Activated T-helper 2 cell treated with anti-CD3 and anti-CD28 coated beads, Interferon-gamma antibody, Interleukin-2, Interleukin-4, amounts not matched to agents 10 μg/mL and 5 μg/mL and 100 μg/mL, durations not matched to agents 14 hours and 24 hours and 36 hours (primary cell): ENCODE measurements at regions not wholly inside any gene's neighbourhood (a gene's known extent, or its start where the extent isn't known, plus 50 kb on each side); places are given as distances from the start of the nearest gene placed in this dataset.

Source experiments
- DNase-seq: peaks from one replicate; pipeline ENCODE4 v3.0.0; 2021; ENCODE audit warnings: low spot score
- H3K27ac Mint-ChIP-seq: one replicate; pipeline ENCODE4 v1.8.0; 2021; ENCODE audit warnings: mixed read lengths
- H3K27me3 Mint-ChIP-seq: one replicate; pipeline ENCODE4 v1.8.0; 2021; ENCODE audit warnings: low read depth, mixed read lengths
- H3K36me3 Mint-ChIP-seq: one replicate; pipeline ENCODE4 v1.8.0; 2021; ENCODE audit warnings: low read depth, mixed read lengths
- H3K4me1 Mint-ChIP-seq: one replicate; pipeline ENCODE4 v1.8.0; 2021; ENCODE audit warnings: low read depth, mixed read lengths
- H3K4me3 Mint-ChIP-seq: one replicate; pipeline ENCODE4 v1.8.0; 2021; ENCODE audit warnings: low read depth, mild to moderate bottlenecking, moderate library complexity, mixed read lengths
- H3K9me3 Mint-ChIP-seq: one replicate; pipeline ENCODE4 v1.8.0; 2021; ENCODE audit warnings: mixed read lengths
- intact Hi-C: fragments of 100-400 bp; cut with micrococcal nuclease; formaldehyde crosslinking; loops from one replicate; pipeline ENCODE4 v1.15.1; 2023

DNA sequence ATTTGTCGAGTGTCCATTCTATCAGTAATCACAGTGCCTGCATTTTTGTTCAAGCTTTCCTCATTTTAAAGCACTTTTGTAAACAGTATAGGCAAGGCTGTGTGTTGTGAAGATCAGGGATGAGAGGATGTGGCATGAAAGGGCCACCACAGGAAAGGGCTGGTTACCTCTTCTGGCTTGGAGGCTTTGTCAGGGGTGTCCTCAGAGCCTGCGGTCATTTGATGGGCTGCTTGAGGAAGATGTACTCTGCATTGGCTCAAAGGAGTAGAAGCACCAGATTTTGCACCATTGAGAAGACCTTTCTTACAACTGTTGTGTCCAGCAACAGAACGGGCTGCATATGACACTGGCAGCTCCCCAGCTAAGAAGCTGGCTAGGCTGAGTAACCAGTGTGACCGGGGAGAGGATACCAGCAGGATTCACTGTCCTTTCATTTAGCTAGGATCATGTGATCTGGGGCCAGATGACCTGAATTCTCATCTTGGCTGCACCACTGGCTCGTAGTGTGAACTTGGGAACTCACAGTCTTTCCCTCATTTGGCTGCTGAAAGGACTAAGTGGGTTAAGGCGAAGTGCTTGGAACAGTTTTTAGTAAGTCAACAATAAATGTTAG, 380.2 kb downstream of the FGF9 start:
- no peak for DNase-seq
- Mint-ChIP-seq H3K27me3 (no peaks in the 10 kb centered on the region), H3K4me3 (no peak overlapping the region), H3K27ac (no peak overlapping the region), H3K36me3 (no peaks in the 10 kb centered on the region), H3K4me1 (peaks cover 16% of the 10 kb centered on the region), H3K9me3 (peaks cover 10% of the 10 kb centered on the region)
- intact Hi-C loops, result no loop called here

DNA sequence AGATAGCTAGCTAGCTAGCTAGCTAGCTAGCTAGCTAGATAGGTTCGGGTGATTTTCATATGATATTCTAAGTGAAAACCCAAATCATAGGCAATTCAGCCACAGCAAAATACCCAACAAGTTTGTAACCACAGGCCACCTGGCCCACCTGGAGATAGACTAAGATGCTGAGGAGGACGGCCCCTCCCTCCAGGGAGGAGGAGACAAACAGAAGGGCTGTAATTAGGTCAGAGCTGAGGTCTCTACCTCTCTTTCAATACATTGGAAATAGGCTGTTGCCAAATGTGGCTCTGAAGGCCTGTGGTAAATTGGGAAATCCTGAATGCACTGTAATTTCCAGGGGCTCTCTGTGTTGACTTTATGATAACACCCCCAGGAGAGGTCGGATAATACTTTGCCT, 382.2 kb downstream of the FGF9 start:
- DNase-seq, result no peak
- Mint-ChIP-seq H3K27ac (no peak overlapping the region), H3K36me3 (no peaks in the 10 kb centered on the region), H3K4me3 (no peak overlapping the region), H3K4me1 (peaks cover 12% of the 10 kb centered on the region), H3K27me3 (no peaks in the 10 kb centered on the region), H3K9me3 (peaks cover 12% of the 10 kb centered on the region)
- intact Hi-C loops, result no loop called here

DNA sequence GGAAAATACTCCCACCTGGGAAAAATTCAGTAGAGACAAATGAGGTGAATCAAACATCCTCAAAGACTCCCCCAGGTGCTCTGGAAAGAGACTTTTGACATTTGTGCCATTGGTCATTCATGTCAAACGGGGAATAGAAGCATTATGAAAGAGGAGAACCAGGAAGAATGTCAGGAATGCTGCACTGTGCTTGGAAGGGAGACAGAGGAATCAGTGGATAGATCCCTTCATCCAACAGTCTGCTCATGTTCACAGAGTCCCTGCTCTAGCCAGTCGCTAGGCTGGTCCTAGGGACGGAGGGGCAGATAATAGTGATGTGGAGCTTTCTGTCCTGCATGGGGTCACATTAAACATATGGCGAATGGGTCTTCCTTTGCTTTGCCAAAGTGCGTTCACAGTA, 384.4 kb downstream of the FGF9 start:
- no peaks in the 10 kb centered on the region for H3K36me3 Mint-ChIP-seq
- DNase-seq, result no peak
- H3K27me3 Mint-ChIP-seq, result no peaks in the 10 kb centered on the region
- peaks cover 17% of the 10 kb centered on the region for H3K4me1 Mint-ChIP-seq
- intact Hi-C loops, result no loop called here
- H3K9me3 Mint-ChIP-seq, result peaks cover 12% of the 10 kb centered on the region
- no peak overlapping the region for H3K27ac Mint-ChIP-seq
- no peak overlapping the region for H3K4me3 Mint-ChIP-seq

DNA sequence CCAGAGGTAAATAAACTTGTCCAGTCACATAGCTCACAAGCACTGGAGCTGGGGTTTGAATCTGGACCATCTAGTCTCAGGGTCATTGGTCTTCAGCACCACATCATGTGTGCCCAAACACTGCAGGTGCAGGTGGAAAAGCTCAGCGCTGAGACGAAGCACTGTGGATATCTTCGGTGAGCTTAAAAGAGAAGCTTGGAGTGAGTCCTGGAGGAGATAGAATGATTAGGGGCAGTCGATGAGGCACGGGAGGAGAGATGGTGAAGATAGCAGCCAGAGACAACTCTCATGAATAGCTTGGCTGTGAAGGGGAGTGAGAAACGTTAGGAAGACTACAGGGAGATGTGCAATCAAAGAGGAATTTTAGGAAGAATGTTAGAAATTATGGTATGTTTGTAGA, 389.3 kb downstream of the FGF9 start:
- intact Hi-C loops, result no loop called here
- Mint-ChIP-seq H3K9me3 (peaks cover 4% of the 10 kb centered on the region), H3K36me3 (no peaks in the 10 kb centered on the region), H3K4me1 (peaks cover 42% of the 10 kb centered on the region), H3K4me3 (no peak overlapping the region), H3K27ac (peak overlapping the region; percentile 87), H3K27me3 (no peaks in the 10 kb centered on the region)
- no peak for DNase-seq

DNA sequence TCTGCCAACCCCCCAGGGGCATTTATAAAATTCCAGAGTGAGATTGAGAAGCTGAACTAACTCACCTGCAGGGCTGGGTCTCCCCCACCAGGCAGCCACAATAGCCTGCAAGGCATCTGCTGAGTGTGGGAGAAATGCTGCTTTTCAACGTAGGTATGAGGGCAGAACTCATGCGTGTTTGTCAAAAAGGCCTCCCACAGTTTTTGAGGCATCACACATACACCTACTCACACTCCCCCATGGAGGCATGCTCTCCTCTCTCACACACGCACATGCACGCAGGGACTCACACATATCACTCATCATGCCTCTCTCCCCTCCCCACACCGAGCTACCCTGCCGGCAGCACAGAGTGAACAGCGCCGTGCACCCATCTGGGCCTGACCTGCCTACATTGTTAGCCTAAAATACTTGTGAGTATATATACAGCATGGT, 390.5 kb downstream of the FGF9 start:
- H3K27me3 Mint-ChIP-seq, result no peaks in the 10 kb centered on the region
- intact Hi-C loops, result no loop called here
- no peaks in the 10 kb centered on the region for H3K36me3 Mint-ChIP-seq
- peak overlapping the region; percentile 49 for H3K4me3 Mint-ChIP-seq
- DNase-seq, result no peak
- peak overlapping the region; percentile 87 for H3K27ac Mint-ChIP-seq
- peaks cover 45% of the 10 kb centered on the region for H3K4me1 Mint-ChIP-seq
- no peaks in the 10 kb centered on the region for H3K9me3 Mint-ChIP-seq

DNA sequence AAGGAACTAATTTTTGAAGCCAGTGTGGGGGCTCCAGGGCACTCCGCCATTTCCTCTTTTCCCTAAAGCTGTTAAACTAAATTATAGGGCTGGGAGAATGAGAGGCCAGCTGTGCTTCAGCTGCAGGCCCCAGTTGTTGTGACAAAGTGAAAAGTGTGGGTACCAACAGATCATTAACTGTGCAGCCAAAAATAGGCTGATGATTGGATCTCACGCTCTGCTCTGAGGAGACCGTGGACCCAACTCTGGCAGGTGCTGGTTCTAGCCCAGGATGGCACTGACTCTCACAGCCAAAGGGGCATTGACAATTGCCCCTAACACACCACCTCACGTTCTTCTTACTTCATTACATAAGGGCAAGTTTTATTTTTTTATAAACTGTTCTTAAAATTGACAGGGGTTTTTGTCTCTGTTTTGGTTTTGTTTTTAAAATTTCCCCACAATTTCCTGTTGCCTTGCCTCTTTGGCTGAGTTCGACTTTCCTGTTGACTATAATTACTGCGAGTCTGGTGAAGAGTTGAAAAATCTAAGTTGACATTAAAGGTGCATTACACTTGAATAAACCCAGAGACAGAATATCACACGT, 391.0 kb downstream of the FGF9 start:
- Mint-ChIP-seq H3K4me1 (peaks cover 45% of the 10 kb centered on the region), H3K27ac (peak overlapping the region; percentile 87), H3K4me3 (peak overlapping the region; percentile 49), H3K9me3 (no peaks in the 10 kb centered on the region), H3K36me3 (peaks cover 3% of the 10 kb centered on the region), H3K27me3 (no peaks in the 10 kb centered on the region)
- no peak for DNase-seq
- intact Hi-C loops, result loop anchor here (1.0 kb wide), 1 partner anchor 12 kb away; no protein-coding TSS in a partner anchor

DNA sequence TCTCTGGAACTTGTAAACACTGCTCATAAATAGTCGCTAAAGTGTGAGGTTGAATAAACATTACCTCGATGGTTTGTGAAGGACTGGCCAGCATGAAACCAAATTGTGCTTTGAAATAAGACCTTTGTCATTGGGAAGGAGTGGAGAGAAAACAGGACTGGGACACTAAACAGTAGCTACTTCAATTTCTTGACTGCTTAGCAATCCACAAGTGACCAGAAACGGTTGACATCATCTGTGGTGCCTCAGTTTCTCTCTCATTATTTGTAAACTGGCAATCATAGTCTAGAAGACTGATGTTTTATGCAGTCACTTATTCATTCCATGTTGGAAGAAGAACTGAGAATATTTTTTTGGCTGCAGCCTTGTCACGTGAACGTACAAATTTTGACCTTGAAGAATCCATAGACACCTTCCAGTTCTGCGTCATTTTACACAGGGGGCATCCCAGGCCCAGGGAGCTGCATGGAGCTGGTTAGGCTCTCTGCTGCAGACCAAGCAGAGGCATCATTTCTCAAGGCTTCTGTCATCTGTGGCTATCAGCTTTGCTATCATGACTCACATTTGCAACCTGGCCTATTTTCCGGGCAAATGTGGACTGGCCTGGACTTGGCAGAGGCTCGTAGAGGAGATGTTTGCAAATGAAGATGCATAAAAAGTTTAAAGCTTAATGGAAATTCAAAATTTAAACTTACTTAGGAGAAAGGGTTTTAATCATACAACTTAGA, 391.8 kb downstream of the FGF9 start:
- no peaks in the 10 kb centered on the region for H3K27me3 Mint-ChIP-seq
- H3K4me3 Mint-ChIP-seq, result peak overlapping the region; percentile 49
- peaks cover 6% of the 10 kb centered on the region for H3K36me3 Mint-ChIP-seq
- H3K9me3 Mint-ChIP-seq, result no peaks in the 10 kb centered on the region
- peak overlapping the region; percentile 87 for H3K27ac Mint-ChIP-seq
- peaks cover 45% of the 10 kb centered on the region for H3K4me1 Mint-ChIP-seq
- no peak for DNase-seq
- intact Hi-C loops, result loop anchor here (1.0 kb wide), 1 partner anchor 12 kb away; no protein-coding TSS in a partner anchor

DNA sequence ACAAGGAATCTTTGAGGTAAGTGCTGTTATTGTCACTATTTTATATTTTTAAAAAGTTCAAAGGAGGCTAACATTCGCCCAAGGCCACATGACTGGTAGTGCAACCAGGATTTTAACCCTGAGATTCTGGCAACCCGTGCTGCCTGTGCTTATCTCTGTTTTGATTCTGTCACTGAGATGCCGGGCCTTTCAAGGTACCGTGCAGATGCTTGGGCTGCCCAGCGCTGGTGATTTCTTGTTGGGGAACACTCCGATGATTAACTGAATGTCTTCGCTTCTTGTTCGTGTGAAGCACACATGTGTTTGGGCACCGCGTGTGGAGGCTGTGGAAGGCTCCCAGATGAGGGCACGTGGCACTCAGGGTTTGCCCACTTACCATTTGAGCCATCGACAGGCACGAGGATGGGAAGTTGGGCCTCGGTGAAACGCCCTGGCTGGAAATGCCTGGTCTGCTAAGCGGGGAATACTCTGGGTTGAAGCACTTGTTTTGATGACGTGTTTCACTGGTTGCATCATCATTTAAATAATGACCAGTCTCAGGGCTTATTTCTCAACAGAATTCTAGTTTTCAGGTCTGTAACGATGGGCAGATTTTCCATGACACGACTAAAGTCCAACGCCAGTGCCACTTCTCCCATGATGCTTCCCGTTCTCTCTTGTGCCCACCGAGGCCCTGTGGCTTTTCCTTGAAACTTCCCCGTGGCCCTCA, 392.7 kb downstream of the FGF9 start:
- H3K9me3 Mint-ChIP-seq, result no peaks in the 10 kb centered on the region
- no peaks in the 10 kb centered on the region for H3K27me3 Mint-ChIP-seq
- no peak overlapping the region for H3K27ac Mint-ChIP-seq
- intact Hi-C loops, result no loop called here
- H3K36me3 Mint-ChIP-seq, result peaks cover 11% of the 10 kb centered on the region
- H3K4me3 Mint-ChIP-seq, result no peak overlapping the region
- H3K4me1 Mint-ChIP-seq, result peaks cover 45% of the 10 kb centered on the region
- no peak for DNase-seq

DNA sequence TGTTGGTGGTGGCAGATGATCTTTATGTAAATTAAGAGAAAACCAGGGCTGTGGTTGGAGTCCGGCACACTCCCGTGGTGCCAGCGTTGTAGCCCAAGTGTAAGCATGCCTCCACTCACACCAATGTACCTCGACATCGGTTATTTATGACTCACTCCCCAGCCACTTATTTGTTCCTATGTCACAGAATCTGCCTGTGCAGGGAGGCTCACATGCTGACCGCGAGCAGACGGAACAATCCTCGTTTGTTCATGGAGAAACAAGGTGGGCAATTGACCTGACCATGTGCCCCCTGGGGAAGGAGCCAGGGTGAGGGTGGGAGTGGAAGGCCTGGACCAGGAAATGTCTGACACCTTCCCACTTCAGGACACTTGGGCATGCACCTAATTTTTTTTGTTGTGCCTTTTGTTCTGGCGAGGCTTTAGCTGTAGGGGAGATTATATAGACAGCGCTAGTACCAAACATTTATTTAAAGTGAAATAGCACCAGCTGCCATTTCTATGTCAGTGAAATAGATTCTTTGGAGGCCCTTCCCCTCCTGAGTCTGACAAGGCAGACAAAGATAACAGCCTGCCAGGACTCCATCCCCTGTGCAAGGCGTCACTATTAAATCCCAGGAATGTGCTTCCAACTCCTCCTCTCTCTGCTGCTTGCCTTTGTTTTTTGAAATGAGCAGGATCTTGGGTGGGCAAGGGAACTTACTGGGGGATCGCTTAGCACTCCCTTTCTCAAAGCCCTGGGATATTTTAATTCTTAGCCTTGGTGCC, 394.2 kb downstream of the FGF9 start:
- Mint-ChIP-seq H3K27me3 (no peaks in the 10 kb centered on the region), H3K4me1 (peaks cover 42% of the 10 kb centered on the region), H3K4me3 (no peak overlapping the region), H3K9me3 (no peaks in the 10 kb centered on the region), H3K27ac (no peak overlapping the region), H3K36me3 (peaks cover 11% of the 10 kb centered on the region)
- DNase-seq, result no peak
- intact Hi-C loops, result no loop called here

DNA sequence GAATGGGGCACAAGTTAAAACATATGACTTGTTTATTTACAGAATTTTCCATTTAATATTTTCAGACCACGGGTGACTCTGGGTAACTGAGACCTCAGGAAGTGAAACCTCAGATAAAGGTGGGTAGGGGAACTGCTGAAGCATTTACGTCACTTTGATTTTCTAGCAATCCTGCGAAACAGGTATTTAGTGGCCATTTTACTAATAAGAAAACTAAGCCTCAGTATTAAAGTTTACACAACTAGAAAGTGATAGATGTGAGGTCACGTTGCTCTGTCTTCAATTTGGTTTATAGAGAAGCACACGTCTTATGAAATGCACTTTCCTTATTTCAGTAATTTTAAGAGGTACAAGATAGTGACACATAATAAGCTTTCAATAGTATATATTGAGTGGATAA, 402.8 kb downstream of the FGF9 start:
- intact Hi-C loops, result loop anchor here (1.0 to 2.0 kb wide), 3 partner anchors 11 to 89 kb away; no protein-coding TSS in a partner anchor
- Mint-ChIP-seq H3K4me3 (no peak overlapping the region), H3K9me3 (no peaks in the 10 kb centered on the region), H3K27me3 (no peaks in the 10 kb centered on the region), H3K4me1 (peaks cover 57% of the 10 kb centered on the region), H3K27ac (peak overlapping the region; percentile 85), H3K36me3 (peaks cover 5% of the 10 kb centered on the region)
- no peak for DNase-seq

DNA sequence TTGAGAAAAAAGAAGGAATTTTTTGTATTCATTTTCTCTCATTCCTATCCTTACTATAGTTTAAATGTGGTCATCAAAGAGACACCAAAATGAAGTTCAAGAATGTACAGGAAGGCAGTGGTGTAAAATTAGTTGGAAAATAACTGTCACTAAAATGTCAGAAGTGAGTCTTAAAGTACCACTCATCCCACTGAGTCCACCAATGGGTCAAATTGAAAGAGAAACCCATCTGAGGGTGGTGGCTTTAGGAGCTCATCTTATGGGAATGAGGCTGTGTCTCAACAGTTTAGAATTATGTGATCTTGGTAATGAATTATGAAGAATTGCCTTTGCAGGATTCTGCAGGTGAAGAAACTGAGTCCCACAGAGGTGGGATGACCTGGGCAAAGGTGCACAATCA, 403.5 kb downstream of the FGF9 start:
- no peaks in the 10 kb centered on the region for H3K9me3 Mint-ChIP-seq
- peaks cover 58% of the 10 kb centered on the region for H3K4me1 Mint-ChIP-seq
- intact Hi-C loops, result loop anchor here (1.0 to 2.0 kb wide), 3 partner anchors 12 to 88 kb away; no protein-coding TSS in a partner anchor
- peaks cover 7% of the 10 kb centered on the region for H3K36me3 Mint-ChIP-seq
- H3K27me3 Mint-ChIP-seq, result no peaks in the 10 kb centered on the region
- DNase-seq, result no peak
- H3K4me3 Mint-ChIP-seq, result no peak overlapping the region
- H3K27ac Mint-ChIP-seq, result peak overlapping the region; percentile 85

DNA sequence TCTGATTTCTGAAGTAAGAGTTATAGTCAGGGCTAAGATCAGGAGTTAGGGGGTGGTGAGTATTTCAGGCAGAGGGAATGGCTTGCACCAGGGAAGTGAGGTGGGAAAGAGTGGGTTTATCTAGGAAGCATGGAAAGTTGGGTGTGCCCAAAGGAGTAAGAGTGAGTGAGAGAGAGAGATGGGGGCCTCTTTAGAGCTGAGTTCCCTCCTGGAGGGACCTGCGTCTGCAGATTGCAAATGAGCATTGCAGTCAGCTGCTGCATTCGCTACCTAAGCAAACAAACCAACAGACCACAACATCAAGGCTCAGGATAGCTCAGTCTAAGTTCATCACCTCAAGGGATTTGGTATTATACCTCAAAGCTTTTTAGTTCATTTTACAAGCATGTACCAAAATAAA, 405.8 kb downstream of the FGF9 start:
- Mint-ChIP-seq H3K9me3 (peaks cover 4% of the 10 kb centered on the region), H3K27ac (peak overlapping the region; percentile 12), H3K4me1 (peaks cover 55% of the 10 kb centered on the region), H3K27me3 (no peaks in the 10 kb centered on the region), H3K4me3 (no peak overlapping the region), H3K36me3 (peaks cover 13% of the 10 kb centered on the region)
- no peak for DNase-seq
- intact Hi-C loops, result loop anchor here (1.0 to 2.0 kb wide), 3 partner anchors 30 to 58 kb away; no protein-coding TSS in a partner anchor
